ENCODE measurements at regions not wholly inside any gene's neighbourhood (a gene's known extent, or its start where the extent isn't known, plus 50 kb on each side); places are given as distances from the start of the nearest gene placed in this dataset.

GRCh38 chr15:93645594-93645993 lies 556.6 kb upstream of the RGMA start:
- DNase-seq (ENCODE audit: low spot score), result no peak

DNA sequence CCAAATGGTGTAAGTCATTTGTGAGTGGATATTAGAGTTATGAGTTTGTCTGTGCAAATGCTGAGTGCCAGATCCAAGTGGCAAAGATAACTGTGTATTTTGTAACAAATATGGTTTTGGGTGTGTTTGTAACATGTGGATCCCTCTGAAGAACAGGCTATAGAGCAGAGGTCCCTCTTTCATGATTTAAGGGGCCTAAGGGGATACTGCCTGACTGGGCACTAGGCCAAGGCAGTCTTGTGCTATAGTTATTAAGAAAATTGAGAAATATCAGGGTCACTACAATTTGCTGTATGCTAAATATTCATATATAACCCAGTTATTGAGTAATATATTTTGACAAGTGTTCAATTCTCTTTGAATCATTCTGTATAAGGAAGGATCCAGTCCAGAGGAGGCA lies 555.6 kb upstream of the RGMA start:
- DNase-seq (ENCODE audit: low spot score), result no peak

- no peak for DNase-seq (ENCODE audit: low spot score)
Observed at GRCh38 chr15:93640411-93640962, 551.5 kb upstream of the RGMA start.

DNA sequence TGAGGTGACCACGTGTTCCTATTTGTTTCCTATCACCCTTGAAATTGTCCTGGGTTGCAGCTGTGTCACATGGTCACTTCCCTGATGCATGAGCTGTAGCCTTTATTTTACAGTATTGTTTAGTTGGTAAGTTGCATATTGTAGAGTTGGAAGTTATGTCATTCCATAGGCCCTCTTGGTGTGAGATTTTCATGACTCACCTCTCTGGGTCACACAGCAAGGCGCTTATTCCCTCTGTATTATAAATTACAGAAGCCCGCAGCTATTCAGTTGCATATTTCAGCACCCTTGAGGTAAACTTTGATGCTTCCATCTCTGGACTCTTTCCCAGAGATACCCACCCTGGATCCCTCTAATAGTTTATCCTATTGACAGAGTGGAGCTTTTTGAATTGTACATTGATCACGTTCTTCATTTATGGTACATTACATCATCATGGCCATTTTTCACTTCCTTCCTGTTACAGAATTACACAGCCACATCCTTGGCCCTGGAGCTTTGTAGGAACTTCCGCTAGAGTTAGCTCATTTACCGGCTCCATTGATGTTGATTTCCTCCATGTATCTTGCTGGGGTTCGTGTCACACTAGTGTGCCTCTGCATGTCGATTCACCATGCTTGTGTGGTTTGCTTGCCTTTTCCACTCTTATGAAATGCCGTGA lies 543.1 kb upstream of the RGMA start:
- no peak for DNase-seq (ENCODE audit: low spot score)

- no peak for DNase-seq (ENCODE audit: low spot score)
Observed at GRCh38 chr15:93619597-93619996, 530.6 kb upstream of the RGMA start.

- DNase-seq (ENCODE audit: low spot score), result no peak
Observed at GRCh38 chr15:93617443-93617842, 528.4 kb upstream of the RGMA start.

GRCh38 chr15:93614386-93615104 lies 525.5 kb upstream of the RGMA start:
- DNase-seq (ENCODE audit: low spot score), result no peak

DNA sequence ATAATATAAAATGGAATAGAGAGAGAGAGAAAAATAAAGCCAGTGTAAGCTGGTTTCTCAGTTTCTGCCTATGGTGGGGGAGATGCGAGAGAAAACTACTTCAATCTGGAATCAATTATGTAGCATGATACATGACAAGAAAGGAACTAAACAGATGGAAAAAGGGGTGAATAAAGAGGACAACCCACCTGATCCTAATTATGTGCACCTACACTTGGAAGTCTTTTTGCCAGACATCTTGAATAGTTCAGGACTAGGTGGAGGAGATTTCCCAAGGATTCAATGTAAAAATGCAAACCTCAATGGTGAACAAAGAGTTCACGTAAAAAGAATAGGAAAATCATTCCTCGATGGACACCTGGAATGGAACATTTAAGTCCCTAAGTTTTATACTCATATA lies 524.4 kb upstream of the RGMA start:
- DNase-seq (ENCODE audit: low spot score), result no peak

- no peak for DNase-seq (ENCODE audit: low spot score)
Observed at GRCh38 chr15:93612953-93613352, 523.9 kb upstream of the RGMA start.

GRCh38 chr15:93610944-93611343 lies 521.9 kb upstream of the RGMA start:
- DNase-seq (ENCODE audit: low spot score), result no peak

DNA sequence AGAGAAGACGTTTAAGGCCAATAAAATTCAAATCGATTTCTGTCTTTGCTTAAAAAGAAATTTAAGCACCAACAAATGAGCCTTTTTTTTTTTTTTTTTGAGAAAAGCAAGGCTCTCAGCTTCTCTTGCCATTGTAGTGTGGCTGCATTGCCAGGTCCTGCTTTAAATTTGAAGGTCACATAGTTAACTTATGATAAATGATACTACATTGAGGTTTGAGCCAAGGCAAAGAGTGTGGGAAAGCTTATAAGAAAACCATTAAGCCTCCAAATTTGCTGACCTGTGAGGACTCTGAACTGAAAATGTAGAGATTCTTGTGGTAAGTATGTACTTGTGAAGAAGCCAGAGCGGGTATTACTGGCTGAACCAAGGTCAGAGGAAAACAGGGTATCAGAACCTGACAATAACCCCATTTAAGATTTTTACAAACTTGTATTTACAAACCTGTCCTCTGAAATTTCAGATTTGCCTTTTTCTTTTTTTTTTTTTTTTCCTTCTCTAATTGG lies 519.7 kb upstream of the RGMA start:
- DNase-seq (ENCODE audit: low spot score), result no peak

GRCh38 chr15:93603550-93603949 lies 514.5 kb upstream of the RGMA start:
- DNase-seq (ENCODE audit: low spot score), result no peak

DNA sequence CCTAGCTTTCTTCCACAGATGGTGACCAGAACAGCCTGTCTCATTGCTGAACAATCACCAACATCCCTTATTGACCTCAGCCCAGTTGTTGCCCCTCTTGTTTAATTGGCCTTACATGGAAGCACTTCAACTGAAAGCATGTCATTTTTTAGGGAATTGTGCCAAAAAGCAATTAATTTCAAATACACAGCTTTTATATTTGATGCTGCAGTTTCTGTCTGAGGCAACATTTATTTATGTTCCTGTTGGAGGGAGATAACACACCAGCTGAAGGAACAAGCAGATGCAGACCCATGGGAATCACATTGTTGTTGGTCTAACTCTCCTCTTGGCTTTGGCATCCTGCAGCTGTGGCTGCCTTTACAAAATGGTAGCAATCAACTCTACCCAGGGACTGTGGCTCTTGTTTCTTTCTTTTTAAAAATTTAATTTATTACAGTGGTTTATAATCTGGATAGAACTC lies 498.1 kb upstream of the RGMA start:
- DNase-seq (ENCODE audit: low spot score), result no peak

DNA sequence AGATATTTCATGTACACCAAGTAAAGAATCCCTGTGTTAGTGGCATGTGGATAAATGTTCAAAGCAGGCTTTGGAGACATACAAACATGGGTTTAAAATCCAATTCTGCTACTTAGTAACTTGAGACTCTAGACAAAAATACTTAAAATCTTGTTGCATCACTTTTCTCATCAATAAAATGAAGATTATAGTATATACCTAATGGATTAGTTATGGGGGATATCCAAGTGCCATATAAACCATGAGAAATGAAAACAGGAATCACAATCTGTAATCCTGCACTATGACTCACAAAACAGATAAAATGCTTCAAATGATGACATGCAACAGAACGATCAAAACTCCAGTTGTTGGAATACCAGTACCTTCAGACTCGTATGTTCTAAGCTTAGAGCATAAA lies 496.0 kb upstream of the RGMA start:
- no peak for DNase-seq (ENCODE audit: low spot score)

GRCh38 chr15:93583968-93584367 lies 495.0 kb upstream of the RGMA start:
- no peak for DNase-seq (ENCODE audit: low spot score)

GRCh38 chr15:93583552-93583951 lies 494.5 kb upstream of the RGMA start:
- no peak for DNase-seq (ENCODE audit: low spot score)

GRCh38 chr15:93570527-93570926 lies 481.5 kb upstream of the RGMA start:
- DNase-seq (ENCODE audit: low spot score), result no peak

DNA sequence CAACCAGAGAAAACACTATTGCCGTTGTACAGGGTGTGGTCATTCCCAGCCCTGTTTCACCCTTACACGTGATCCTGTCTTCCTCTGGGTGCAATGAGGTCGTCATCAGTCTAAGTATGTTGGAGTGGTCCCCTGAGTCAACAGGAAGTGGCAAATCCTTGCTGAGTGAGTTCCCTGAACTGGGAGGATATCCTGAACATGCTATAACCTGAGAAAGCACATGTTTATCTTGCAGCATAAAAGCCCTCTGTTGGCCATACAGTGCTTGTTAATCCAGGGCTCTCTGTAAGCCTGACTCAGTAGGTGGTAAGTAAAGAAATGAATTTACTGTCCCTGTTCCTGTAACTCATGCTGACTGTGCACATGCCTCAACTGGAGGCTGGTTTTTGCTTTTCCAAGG lies 477.8 kb upstream of the RGMA start:
- DNase-seq (ENCODE audit: low spot score), result no peak

GRCh38 chr15:93565201-93565600 lies 476.2 kb upstream of the RGMA start:
- no peak for DNase-seq (ENCODE audit: low spot score)

DNA sequence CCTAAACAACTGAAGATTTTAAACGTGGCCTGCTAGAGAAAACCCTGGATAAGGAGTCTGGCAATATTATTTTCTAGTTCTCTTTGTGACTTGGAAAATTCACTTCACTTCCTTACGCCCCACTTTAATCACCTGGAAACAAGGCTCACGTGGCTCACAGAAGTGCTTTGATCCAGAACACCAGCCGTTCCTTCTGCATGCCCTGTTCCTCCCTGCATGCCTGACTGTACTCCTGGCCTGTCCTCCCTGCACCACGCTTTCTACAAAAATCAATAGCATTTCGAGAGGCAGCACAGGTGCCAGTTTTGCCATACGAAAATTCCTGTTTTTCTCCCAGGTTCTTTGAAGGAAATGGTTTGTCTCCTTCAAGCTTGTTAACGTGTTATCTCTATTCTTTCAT lies 474.2 kb upstream of the RGMA start:
- no peak for DNase-seq (ENCODE audit: low spot score)

GRCh38 chr15:93562395-93563123 lies 473.5 kb upstream of the RGMA start:
- no peak for DNase-seq (ENCODE audit: low spot score)

DNA sequence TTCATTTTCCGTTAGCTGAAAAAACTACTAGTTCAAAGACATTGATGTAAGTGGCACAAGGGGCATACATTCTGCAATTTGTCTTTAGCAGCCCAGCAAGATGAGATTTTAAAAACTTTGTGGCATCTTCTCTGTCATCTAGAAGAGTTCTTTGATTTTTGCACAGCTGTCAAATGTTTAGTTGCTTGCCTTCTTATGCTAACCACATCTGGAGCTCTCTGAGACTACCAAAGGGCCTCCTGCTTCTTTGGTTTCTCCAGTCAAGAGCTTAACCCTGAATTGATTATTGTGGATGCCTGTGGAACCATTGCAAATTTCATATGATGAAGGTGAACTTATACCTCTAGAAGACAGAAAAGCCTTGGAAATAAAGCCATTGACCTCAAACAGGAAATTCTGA lies 468.7 kb upstream of the RGMA start:
- no peak for DNase-seq (ENCODE audit: low spot score)
